DOHH2 (cell line): ENCODE measurements at regions not wholly inside any gene's neighbourhood (a gene's known extent, or its start where the extent isn't known, plus 50 kb on each side); places are given as distances from the start of the nearest gene placed in this dataset.

Experiments used
- H3F3A ChIP-seq: fragments of 200-600 bp; sonication (generic), shearing (Covaris generic); 2 replicates; pipeline ENCODE4 v1.6.0; 2016; ENCODE audit warnings: antibody characterized with exemption, mild to moderate bottlenecking; ENCODE audit not compliant: control insufficient read depth, insufficient read depth
- H3K27ac ChIP-seq: fragments of 200-600 bp; sonication (generic); 2 replicates; pipeline ENCODE4 v1.5.1; 2014; ENCODE audit warnings: low read depth, mild to moderate bottlenecking, low read length, moderate library complexity
- H3K27me3 ChIP-seq: fragments of 200-600 bp; sonication (generic); 2 replicates; pipeline ENCODE4 v1.6.1; 2014; ENCODE audit warnings: mild to moderate bottlenecking, low read length, mixed read lengths; ENCODE audit not compliant: control insufficient read depth
- H3K36me3 ChIP-seq: fragments of 200-600 bp; sonication (generic); 2 replicates; pipeline ENCODE4 v1.6.1; 2014; ENCODE audit warnings: mild to moderate bottlenecking, low read length, moderate library complexity, mixed read lengths; ENCODE audit not compliant: control insufficient read depth
- H3K4me1 ChIP-seq: fragments of 200-600 bp; sonication (generic); 2 replicates; pipeline ENCODE4 v1.6.1; 2014; ENCODE audit warnings: mild to moderate bottlenecking, low read length, mixed read lengths; ENCODE audit not compliant: control insufficient read depth
- H3K4me2 ChIP-seq: fragments of 200-600 bp; sonication (generic); 2 replicates; pipeline ENCODE4 v1.6.0; 2014; ENCODE audit warnings: mild to moderate bottlenecking, low read length, moderate library complexity
- H3K4me3 ChIP-seq: fragments of 200-600 bp; sonication (generic); 2 replicates; pipeline ENCODE4 v1.5.1; 2014; ENCODE audit warnings: mild to moderate bottlenecking, low read length, mixed read lengths
- H3K79me2 ChIP-seq: fragments of 200-600 bp; sonication (generic); 2 replicates; pipeline ENCODE4 v1.6.1; 2014; ENCODE audit warnings: mild to moderate bottlenecking, low read length, mixed read lengths; ENCODE audit not compliant: control insufficient read depth
- H3K9me2 ChIP-seq: fragments of 200-600 bp; sonication (generic); replicated peaks from 2 replicates; pipeline ENCODE4 v1.6.1; 2014; ENCODE audit warnings: mild to moderate bottlenecking, low read length, mixed read lengths; ENCODE audit not compliant: control insufficient read depth
- H3K9me3 ChIP-seq: fragments of 200-600 bp; sonication (generic); 2 replicates; pipeline ENCODE4 v1.6.1; 2014; ENCODE audit warnings: antibody characterized with exemption, low read length, mixed read lengths; ENCODE audit not compliant: control insufficient read depth, insufficient read depth
- H4K20me1 ChIP-seq: fragments of 200-600 bp; sonication (generic); 2 replicates; pipeline ENCODE4 v1.6.0; 2014; ENCODE audit warnings: low read depth, mild to moderate bottlenecking, antibody characterized with exemption, low read length, moderate library complexity; ENCODE audit not compliant: control insufficient read depth, insufficient read depth
- CTCF ChIP-seq: fragments of 200-600 bp; sonication (generic); IDR thresholded peaks from one replicate; pipeline ENCODE4 v1.5.1; 2014; ENCODE audit warnings: antibody characterized with exemption, mild to moderate bottlenecking, low read depth, low read length; ENCODE audit not compliant: poor library complexity, severe bottlenecking
- EZH2phosphoT487 ChIP-seq: fragments of 200-600 bp; sonication (generic); IDR thresholded peaks from 2 replicates; pipeline ENCODE4 v1.6.1; 2017; ENCODE audit warnings: borderline replicate concordance, mild to moderate bottlenecking, antibody characterized with exemption, low read length, moderate library complexity, mixed read lengths

- H3F3A ChIP-seq: no peaks in the 10 kb centered on the region
- no peaks in the 10 kb centered on the region for H3K27me3 ChIP-seq
- no peaks in the 10 kb centered on the region for H3K36me3 ChIP-seq
- H3K9me3 ChIP-seq: no peaks in the 10 kb centered on the region
- no peaks in the 10 kb centered on the region for H3K9me2 ChIP-seq
- no peaks in the 10 kb centered on the region for H3K79me2 ChIP-seq
- no peak overlapping the region for H3K4me3 ChIP-seq
- H3K4me2 ChIP-seq: no peak overlapping the region
- no peaks in the 10 kb centered on the region for H3K4me1 ChIP-seq
- no peak overlapping the region for H3K27ac ChIP-seq
- no peaks in the 10 kb centered on the region for H4K20me1 ChIP-seq
- no peak for TF ChIP-seq EZH2phosphoT487
- no peak for TF ChIP-seq CTCF
These were observed 160.5 kb downstream of the GLI2 start for GRCh38 chr2:120896126-120896525.

GRCh38 chr2:120896901-120897300, 161.2 kb downstream of the GLI2 start:
- Histone ChIP-seq H3K4me3 (no peak overlapping the region), H3K9me2 (no peaks in the 10 kb centered on the region), H4K20me1 (no peaks in the 10 kb centered on the region), H3K4me2 (no peak overlapping the region), H3F3A (no peaks in the 10 kb centered on the region), H3K27me3 (no peaks in the 10 kb centered on the region), H3K4me1 (no peaks in the 10 kb centered on the region), H3K9me3 (no peaks in the 10 kb centered on the region), H3K27ac (no peak overlapping the region), H3K36me3 (no peaks in the 10 kb centered on the region), H3K79me2 (no peaks in the 10 kb centered on the region)
- TF ChIP-seq EZH2phosphoT487: no peak
- TF ChIP-seq CTCF: no peak

GRCh38 chr2:120897399-120897798, 161.7 kb downstream of the GLI2 start:
- Histone ChIP-seq H3K79me2 (no peaks in the 10 kb centered on the region), H3K27me3 (no peaks in the 10 kb centered on the region), H3K9me2 (no peaks in the 10 kb centered on the region), H3K9me3 (no peaks in the 10 kb centered on the region), H3K27ac (no peak overlapping the region), H3K4me1 (no peaks in the 10 kb centered on the region), H3F3A (no peaks in the 10 kb centered on the region), H4K20me1 (no peaks in the 10 kb centered on the region), H3K4me3 (no peak overlapping the region), H3K36me3 (no peaks in the 10 kb centered on the region), H3K4me2 (no peak overlapping the region)
- no peak for TF ChIP-seq EZH2phosphoT487
- TF ChIP-seq CTCF: no peak

GRCh38 chr2:120898496-120898895, 162.8 kb downstream of the GLI2 start:
- H3K36me3 ChIP-seq: no peaks in the 10 kb centered on the region

More at GRCh38 chr2:120898496-120898895, 162.8 kb downstream of the GLI2 start:
- no peak overlapping the region for H3K4me2 ChIP-seq
- no peaks in the 10 kb centered on the region for H3K27me3 ChIP-seq
- no peak overlapping the region for H3K4me3 ChIP-seq
- H3K4me1 ChIP-seq: no peaks in the 10 kb centered on the region
- H3K79me2 ChIP-seq: no peaks in the 10 kb centered on the region
- H3F3A ChIP-seq: no peaks in the 10 kb centered on the region
- no peaks in the 10 kb centered on the region for H3K9me2 ChIP-seq
- H4K20me1 ChIP-seq: no peaks in the 10 kb centered on the region
- no peaks in the 10 kb centered on the region for H3K9me3 ChIP-seq
- H3K27ac ChIP-seq: no peak overlapping the region
- TF ChIP-seq CTCF (no peak), EZH2phosphoT487 (no peak)
